ENCODE measurements at regions not wholly inside any gene's neighbourhood (a gene's known extent, or its start where the extent isn't known, plus 50 kb on each side); places are given as distances from the start of the nearest gene placed in this dataset.

- TF ChIP-seq CTCF (IDR thresholded peaks at IDR 0.05; ENCODE audit: borderline replicate concordance, control extremely low read depth, extremely low read depth, insufficient read depth, missing control alignments): no peak
- in situ Hi-C loops (cut with MboI; ENCODE audit: low sequenced_read_pairs, unreplicated experiment): no loop called here
- DNase-seq (ENCODE audit: low spot score): no peak
These were observed 183.6 kb downstream of the FAXC start for GRCh38 chr6:99165838-99166237.

- no peak for DNase-seq (ENCODE audit: low spot score)
- in situ Hi-C loops (cut with MboI; ENCODE audit: low sequenced_read_pairs, unreplicated experiment): no loop called here
- TF ChIP-seq CTCF (IDR thresholded peaks at IDR 0.05; ENCODE audit: borderline replicate concordance, control extremely low read depth, extremely low read depth, insufficient read depth, missing control alignments): no peak
These were observed 197.2 kb downstream of the FAXC start for GRCh38 chr6:99152347-99152643.

- peak; percentile 83 for TF ChIP-seq CTCF (IDR thresholded peaks at IDR 0.05; ENCODE audit: borderline replicate concordance, control extremely low read depth, extremely low read depth, insufficient read depth, missing control alignments)
- DNase-seq (ENCODE audit: low spot score): peak; percentile 49
- in situ Hi-C loops (cut with MboI; ENCODE audit: low sequenced_read_pairs, unreplicated experiment): no loop called here
These were observed 197.7 kb downstream of the FAXC start for GRCh38 chr6:99151634-99152346.

- TF ChIP-seq CTCF (IDR thresholded peaks at IDR 0.05; ENCODE audit: borderline replicate concordance, control extremely low read depth, extremely low read depth, insufficient read depth, missing control alignments): no peak
- DNase-seq (ENCODE audit: low spot score): no peak
- in situ Hi-C loops (cut with MboI; ENCODE audit: low sequenced_read_pairs, unreplicated experiment): no loop called here
These were observed 200.7 kb downstream of the FAXC start for GRCh38 chr6:99148761-99149160.

- DNase-seq (ENCODE audit: low spot score): no peak
- no peak for TF ChIP-seq CTCF (IDR thresholded peaks at IDR 0.05; ENCODE audit: borderline replicate concordance, control extremely low read depth, extremely low read depth, insufficient read depth, missing control alignments)
- in situ Hi-C loops (cut with MboI; ENCODE audit: low sequenced_read_pairs, unreplicated experiment): no loop called here
These were observed 200.4 kb upstream of the FBXL4 start for GRCh38 chr6:99148111-99148510.

- in situ Hi-C loops (cut with MboI; ENCODE audit: low sequenced_read_pairs, unreplicated experiment): no loop called here
- no peak for TF ChIP-seq CTCF (IDR thresholded peaks at IDR 0.05; ENCODE audit: borderline replicate concordance, control extremely low read depth, extremely low read depth, insufficient read depth, missing control alignments)
- DNase-seq (ENCODE audit: low spot score): no peak
These were observed 199.5 kb upstream of the FBXL4 start for GRCh38 chr6:99147206-99147605.
